ENCODE measurements at regions not wholly inside any gene's neighbourhood (a gene's known extent, or its start where the extent isn't known, plus 50 kb on each side); places are given as distances from the start of the nearest gene placed in this dataset.

GRCh38 chr6:120681204-120681603 is 653.1 kb downstream of the TBC1D32 start:
- H3K27me3 ChIP-seq: no peaks in the 10 kb centered on the region
- no peak overlapping the region for H3K27ac ChIP-seq
- no peaks in the 10 kb centered on the region for H3K9me3 ChIP-seq
- H3K4me3 ChIP-seq: no peak overlapping the region
- H3K36me3 ChIP-seq: no peaks in the 10 kb centered on the region
- no peaks in the 10 kb centered on the region for H3K4me1 ChIP-seq
- no peak for TF ChIP-seq CTCF (IDR thresholded peaks at IDR 0.05)
- no peak for TF ChIP-seq POLR2A (IDR thresholded peaks at IDR 0.05)
- no peak for DNase-seq

- no peaks in the 10 kb centered on the region for H3K36me3 ChIP-seq
- TF ChIP-seq CTCF (IDR thresholded peaks at IDR 0.05) (no peak), POLR2A (IDR thresholded peaks at IDR 0.05) (no peak)
These were observed 658.4 kb downstream of the TBC1D32 start for GRCh38 chr6:120675886-120676285.

GRCh38 chr6:120671519-120671918 is 662.8 kb downstream of the TBC1D32 start:
- H3K27me3 ChIP-seq: no peaks in the 10 kb centered on the region

More at GRCh38 chr6:120675886-120676285, 658.4 kb downstream of the TBC1D32 start:
- DNase-seq: no peak
- no peaks in the 10 kb centered on the region for H3K4me1 ChIP-seq
- H3K27ac ChIP-seq: no peak overlapping the region
- H3K4me3 ChIP-seq: no peak overlapping the region
- no peaks in the 10 kb centered on the region for H3K9me3 ChIP-seq
- H3K27me3 ChIP-seq: no peaks in the 10 kb centered on the region

GRCh38 chr6:120652506-120652905 is 681.8 kb downstream of the TBC1D32 start:
- no peaks in the 10 kb centered on the region for H3K4me1 ChIP-seq
- TF ChIP-seq CTCF (IDR thresholded peaks at IDR 0.05) (no peak), POLR2A (IDR thresholded peaks at IDR 0.05) (no peak)
- no peak overlapping the region for H3K27ac ChIP-seq
- DNase-seq: no peak
- H3K4me3 ChIP-seq: no peak overlapping the region
- H3K36me3 ChIP-seq: no peaks in the 10 kb centered on the region
- no peaks in the 10 kb centered on the region for H3K27me3 ChIP-seq
- H3K9me3 ChIP-seq: no peaks in the 10 kb centered on the region

More at GRCh38 chr6:120671519-120671918, 662.8 kb downstream of the TBC1D32 start:
- TF ChIP-seq POLR2A (IDR thresholded peaks at IDR 0.05) (no peak), CTCF (IDR thresholded peaks at IDR 0.05) (no peak)
- no peaks in the 10 kb centered on the region for H3K9me3 ChIP-seq
- no peak overlapping the region for H3K4me3 ChIP-seq
- no peaks in the 10 kb centered on the region for H3K4me1 ChIP-seq
- DNase-seq: no peak
- H3K36me3 ChIP-seq: no peaks in the 10 kb centered on the region
- no peak overlapping the region for H3K27ac ChIP-seq

GRCh38 chr6:120648713-120649112 is 685.6 kb downstream of the TBC1D32 start:
- no peaks in the 10 kb centered on the region for H3K4me1 ChIP-seq
- no peaks in the 10 kb centered on the region for H3K27me3 ChIP-seq
- DNase-seq: no peak
- H3K4me3 ChIP-seq: no peak overlapping the region
- no peaks in the 10 kb centered on the region for H3K9me3 ChIP-seq
- no peak overlapping the region for H3K27ac ChIP-seq
- no peaks in the 10 kb centered on the region for H3K36me3 ChIP-seq
- TF ChIP-seq POLR2A (IDR thresholded peaks at IDR 0.05) (no peak), CTCF (IDR thresholded peaks at IDR 0.05) (no peak)

- Histone ChIP-seq H3K27me3 (no peaks in the 10 kb centered on the region), H3K36me3 (no peaks in the 10 kb centered on the region), H3K4me1 (no peaks in the 10 kb centered on the region), H3K9me3 (no peaks in the 10 kb centered on the region), H3K4me3 (no peak overlapping the region), H3K27ac (no peak overlapping the region)
- DNase-seq: no peak
- TF ChIP-seq POLR2A (IDR thresholded peaks at IDR 0.05) (no peak), CTCF (IDR thresholded peaks at IDR 0.05) (no peak)
These were observed 688.2 kb downstream of the TBC1D32 start for GRCh38 chr6:120646101-120646500.

Data from Peyer's patch (tissue), 4 donors.